ENCODE measurements at regions not wholly inside any gene's neighbourhood (a gene's known extent, or its start where the extent isn't known, plus 50 kb on each side); places are given as distances from the start of the nearest gene placed in this dataset.

DNA sequence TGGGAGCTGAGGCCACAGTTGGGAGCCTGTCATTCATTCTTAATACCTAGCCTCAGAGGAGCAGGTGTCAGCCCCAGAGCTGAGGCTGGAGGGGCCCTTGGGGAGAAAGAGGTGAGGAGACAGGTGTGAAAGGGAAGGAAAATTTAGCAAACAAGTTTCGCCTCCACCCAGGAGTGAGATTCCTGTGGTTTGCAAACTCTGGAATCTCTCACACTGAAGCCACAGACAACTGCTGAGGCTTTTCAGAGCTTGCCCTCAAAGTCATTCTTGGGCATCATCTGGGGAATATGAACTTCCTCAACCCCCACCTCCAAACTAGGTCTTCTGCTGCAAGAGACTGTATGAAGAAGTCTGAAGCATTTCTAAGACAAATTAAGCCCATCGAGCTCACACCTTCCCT, 589.5 kb upstream of the TBX3 start:
- TF ChIP-seq, protein P1, sequence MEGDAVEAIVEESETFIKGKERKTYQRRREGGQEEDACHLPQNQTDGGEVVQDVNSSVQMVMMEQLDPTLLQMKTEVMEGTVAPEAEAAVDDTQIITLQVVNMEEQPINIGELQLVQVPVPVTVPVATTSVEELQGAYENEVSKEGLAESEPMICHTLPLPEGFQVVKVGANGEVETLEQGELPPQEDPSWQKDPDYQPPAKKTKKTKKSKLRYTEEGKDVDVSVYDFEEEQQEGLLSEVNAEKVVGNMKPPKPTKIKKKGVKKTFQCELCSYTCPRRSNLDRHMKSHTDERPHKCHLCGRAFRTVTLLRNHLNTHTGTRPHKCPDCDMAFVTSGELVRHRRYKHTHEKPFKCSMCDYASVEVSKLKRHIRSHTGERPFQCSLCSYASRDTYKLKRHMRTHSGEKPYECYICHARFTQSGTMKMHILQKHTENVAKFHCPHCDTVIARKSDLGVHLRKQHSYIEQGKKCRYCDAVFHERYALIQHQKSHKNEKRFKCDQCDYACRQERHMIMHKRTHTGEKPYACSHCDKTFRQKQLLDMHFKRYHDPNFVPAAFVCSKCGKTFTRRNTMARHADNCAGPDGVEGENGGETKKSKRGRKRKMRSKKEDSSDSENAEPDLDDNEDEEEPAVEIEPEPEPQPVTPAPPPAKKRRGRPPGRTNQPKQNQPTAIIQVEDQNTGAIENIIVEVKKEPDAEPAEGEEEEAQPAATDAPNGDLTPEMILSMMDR (conservative IDR thresholded peaks at IDR 0.05; ENCODE audit: low read length) = no peak
- no peak for TF ChIP-seq EZH2phosphoT487 (IDR thresholded peaks at IDR 0.05; ENCODE audit: borderline replicate concordance)

All from Loucy (cell line).